Skin epidermis (tissue), 12 donors: ENCODE measurements at regions not wholly inside any gene's neighbourhood (a gene's known extent, or its start where the extent isn't known, plus 50 kb on each side); places are given as distances from the start of the nearest gene placed in this dataset.

Source experiments
- H3K27ac ChIP-seq, 21 experiments: fragments of 200-600 bp; sonication (generic) in 11 of 21; one replicate each; pipeline ENCODE4 v1.5.0; 2020; ENCODE audit warnings: mild to moderate bottlenecking in 3 of 21, inconsistent platforms in 2 of 21, moderate library complexity in 2 of 21
- H3K4me3 ChIP-seq, 7 experiments: fragments of 200-600 bp; sonication (generic) in 2 of 7; one replicate each; pipeline ENCODE4 v1.5.0; 2020; ENCODE audit warnings: inconsistent platforms in 2 of 7, mild to moderate bottlenecking in 2 of 7, moderate library complexity in 1 of 7

DNA sequence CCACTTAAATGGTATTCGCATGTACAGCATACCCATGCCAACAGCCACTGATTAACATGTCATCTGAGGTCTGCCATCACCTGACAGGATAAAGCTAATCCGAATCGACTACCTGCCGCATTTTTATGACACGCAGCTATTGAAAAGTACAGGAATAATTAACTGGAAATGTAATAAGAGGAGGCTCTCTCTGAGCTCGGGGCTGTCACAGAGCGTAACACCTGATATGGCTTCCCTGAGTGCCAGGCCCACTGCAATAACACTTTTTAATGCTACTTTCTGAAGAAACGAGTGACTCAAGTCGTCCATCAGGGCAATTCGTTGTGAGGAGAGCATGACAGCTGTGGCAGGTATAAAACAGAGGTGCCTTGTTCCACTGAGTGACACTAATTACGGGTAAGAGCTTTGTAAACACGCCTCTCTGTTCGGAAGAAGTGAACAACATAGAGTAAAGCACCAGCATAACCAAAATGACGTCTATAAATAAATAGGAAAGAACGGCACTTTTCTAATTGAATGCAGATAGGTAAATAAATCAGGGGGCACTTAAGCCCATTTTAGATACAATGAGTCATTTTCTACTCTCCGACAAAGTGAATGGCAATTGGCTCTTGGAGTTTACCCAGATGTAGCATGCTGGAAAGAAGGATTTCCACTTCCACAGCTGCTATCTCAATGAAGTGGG lies 56.5 kb upstream of the CREB5 start:
- Histone ChIP-seq H3K27ac (no peak overlapping the region), H3K4me3 (no peak overlapping the region)

DNA sequence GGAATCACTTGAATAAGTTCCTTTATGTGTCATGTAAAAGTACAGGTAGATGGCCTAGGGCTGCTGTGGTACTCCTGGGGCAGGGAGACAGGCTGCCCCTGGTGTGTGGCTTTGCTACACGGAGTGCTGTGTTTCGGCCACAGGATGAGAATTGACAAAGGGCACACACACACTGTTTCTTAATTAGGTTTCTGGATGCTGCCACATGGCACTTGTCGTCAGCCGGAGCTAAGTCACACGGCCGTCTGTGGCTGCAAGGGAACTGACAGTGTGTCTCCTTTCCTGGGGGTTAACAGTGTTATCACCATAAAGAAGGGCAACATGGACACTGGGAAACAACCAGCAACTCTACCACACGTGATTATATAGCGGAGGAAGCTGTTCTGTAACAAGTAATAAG lies 55.7 kb upstream of the CREB5 start:
- H3K27ac ChIP-seq, result no peak overlapping the region
- no peak overlapping the region for H3K4me3 ChIP-seq

DNA sequence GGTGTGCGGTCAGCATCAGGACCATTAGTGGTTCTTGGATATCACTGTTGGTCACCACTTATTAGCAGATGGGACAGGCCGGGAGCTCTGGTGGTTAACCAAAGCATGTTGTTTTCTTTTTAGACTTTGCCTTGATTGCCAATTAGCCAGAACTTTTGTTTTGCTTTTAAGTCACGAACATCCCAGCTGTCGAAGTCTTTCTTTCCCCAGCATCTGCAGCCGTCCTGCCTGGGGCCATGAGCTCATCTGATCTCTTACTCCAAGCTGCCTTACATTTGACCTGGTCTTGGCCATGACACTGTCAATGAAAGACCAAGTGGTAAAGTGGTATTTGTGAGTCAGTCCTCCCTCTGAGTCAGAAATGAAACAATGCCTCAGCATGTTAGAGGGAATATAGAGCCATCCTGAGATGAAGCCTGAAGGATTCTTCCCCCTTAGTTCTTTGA lies 53.9 kb upstream of the CREB5 start:
- Histone ChIP-seq H3K4me3 (no peak overlapping the region), H3K27ac (no peak overlapping the region)

DNA sequence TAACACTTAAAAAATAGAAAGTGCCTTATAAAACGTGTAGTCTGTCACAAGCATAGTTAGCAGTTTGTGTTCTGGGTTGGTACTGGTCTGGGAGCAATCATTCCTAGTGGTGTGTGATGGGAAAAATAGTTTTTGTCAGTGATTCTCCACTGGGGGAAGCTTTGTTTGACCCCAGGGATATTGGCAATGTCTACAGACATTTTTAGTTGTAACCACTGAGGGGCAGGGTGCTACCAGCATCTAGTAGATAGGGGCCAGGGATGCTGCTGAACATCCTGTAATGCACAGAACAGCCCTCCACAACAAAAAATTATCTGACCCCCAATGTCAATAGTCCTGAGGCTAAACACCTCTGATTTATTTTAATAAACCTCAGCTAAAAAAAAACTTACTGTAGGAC lies 51.6 kb upstream of the CREB5 start:
- Histone ChIP-seq H3K4me3 (no peak overlapping the region), H3K27ac (no peak overlapping the region)

DNA sequence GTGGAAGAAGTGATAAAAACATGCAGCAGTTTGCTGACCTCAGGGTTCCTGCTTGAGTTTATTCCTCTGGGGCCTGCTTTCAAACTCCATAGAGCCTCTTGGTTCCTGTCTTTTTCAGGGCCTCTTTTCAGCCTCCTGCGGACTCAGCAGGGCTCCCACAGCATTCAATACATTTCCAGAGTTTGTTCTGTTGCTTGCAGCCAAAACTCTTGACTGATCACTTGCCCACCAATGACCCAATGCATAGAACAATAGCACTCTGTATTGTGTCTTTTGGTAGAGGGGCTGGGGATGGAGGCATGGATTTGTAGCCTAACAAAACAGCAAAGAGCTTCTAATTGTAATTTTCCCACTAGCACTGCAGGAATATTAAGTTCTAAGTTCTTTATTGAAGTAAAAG lies 50.8 kb upstream of the CREB5 start:
- Histone ChIP-seq H3K27ac (no peak overlapping the region), H3K4me3 (no peak overlapping the region)

DNA sequence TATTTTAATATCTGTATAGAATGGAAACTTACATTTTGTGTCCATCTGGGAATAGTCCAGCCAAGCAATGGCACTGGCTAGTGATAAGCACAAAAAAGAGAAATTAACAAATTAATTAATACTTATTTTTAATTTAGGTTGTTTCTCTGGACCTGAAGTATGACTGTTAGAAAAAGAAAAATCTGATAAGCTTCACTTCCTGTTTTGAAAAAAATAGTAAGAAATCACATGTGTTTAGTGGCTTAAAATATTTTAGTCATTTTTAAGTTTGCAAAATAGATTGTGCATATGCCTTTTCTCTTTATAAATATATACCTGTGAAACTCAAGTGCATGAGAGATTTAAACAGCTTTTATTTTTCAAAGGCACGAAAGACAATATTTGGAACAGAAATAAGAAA lies 50.1 kb upstream of the CREB5 start:
- Histone ChIP-seq H3K4me3 (no peak overlapping the region), H3K27ac (no peak overlapping the region)
